Keratinocyte (primary cell): ENCODE measurements at regions not wholly inside any gene's neighbourhood (a gene's known extent, or its start where the extent isn't known, plus 50 kb on each side); places are given as distances from the start of the nearest gene placed in this dataset.

Experiments
- DNase-seq: peaks from one replicate; pipeline ENCODE4 v3.0.0-alpha.2; 2011; ENCODE audit warnings: low read depth, missing footprints, low spot score
- FAIRE-seq: peaks from 2 replicates; lab custom pipeline; 2011; peaks lifted over from hg19 to GRCh38; lab: Jason Lieb, UNC
- H2AFZ ChIP-seq: 2 replicates; pipeline ENCODE4 v1.6.0; 2012; ENCODE audit warnings: low read length, control low read depth, inconsistent platforms; ENCODE audit not compliant: control insufficient read depth
- H3K27ac ChIP-seq: 2 replicates; pipeline ENCODE4 v1.5.1; 2011; ENCODE audit warnings: low read length; ENCODE audit not compliant: control insufficient read depth, insufficient read depth
- H3K27me3 ChIP-seq: 3 replicates; pipeline ENCODE4 v1.6.0; 2011; ENCODE audit warnings: low read length; ENCODE audit not compliant: control insufficient read depth, insufficient read depth; ENCODE audit errors: extremely low read depth
- H3K36me3 ChIP-seq, 2 experiments: 2 replicates in 1 of 2; 3 replicates in 1 of 2; pipeline ENCODE4 v1.5.1; 2011; ENCODE audit warnings: low read length in 2 of 2, mild to moderate bottlenecking in 1 of 2; ENCODE audit not compliant: control insufficient read depth in 2 of 2, insufficient read depth in 2 of 2; ENCODE audit errors: extremely low read depth in 1 of 2
- H3K4me1 ChIP-seq: 3 replicates; pipeline ENCODE4 v1.5.1; 2011; ENCODE audit warnings: low read length; ENCODE audit not compliant: control insufficient read depth, insufficient read depth; ENCODE audit errors: extremely low read depth
- H3K4me2 ChIP-seq: 3 replicates; pipeline ENCODE4 v1.6.0; 2011; ENCODE audit warnings: low read depth, low read length; ENCODE audit not compliant: control insufficient read depth, insufficient read depth; ENCODE audit errors: extremely low read depth
- H3K4me3 ChIP-seq, 3 experiments: fragments of 200-600 bp in 1 of 3; sonication (generic) in 1 of 3; 2 replicates in 2 of 3; 3 replicates in 1 of 3; pipeline ENCODE4 v1.5.1; 2011 to 2016; ENCODE audit warnings: low read length in 3 of 3, mild to moderate bottlenecking in 3 of 3, control low read depth in 2 of 3, inconsistent platforms in 1 of 3, low read depth in 1 of 3, mixed read lengths in 1 of 3, mixed run types in 1 of 3, moderate library complexity in 1 of 3; ENCODE audit not compliant: control insufficient read depth in 2 of 3, insufficient read depth in 2 of 3; ENCODE audit errors: extremely low read depth in 1 of 3
- H3K79me2 ChIP-seq: 2 replicates; pipeline ENCODE4 v1.6.0; 2012; ENCODE audit warnings: low read length; ENCODE audit not compliant: control insufficient read depth, insufficient read depth
- H3K9ac ChIP-seq: 3 replicates; pipeline ENCODE4 v1.6.0; 2011; ENCODE audit warnings: low read length; ENCODE audit not compliant: control insufficient read depth, insufficient read depth; ENCODE audit errors: extremely low read depth
- H3K9me1 ChIP-seq: 3 replicates; pipeline ENCODE4 v1.6.0; 2011; ENCODE audit warnings: low read length; ENCODE audit not compliant: control insufficient read depth, insufficient read depth; ENCODE audit errors: extremely low read depth
- H3K9me3 ChIP-seq: 2 replicates; pipeline ENCODE4 v1.5.1; 2012; ENCODE audit warnings: low read depth, low read length; ENCODE audit not compliant: control insufficient read depth
- H4K20me1 ChIP-seq: 3 replicates; pipeline ENCODE4 v1.6.0; 2011; ENCODE audit warnings: low read length; ENCODE audit not compliant: control insufficient read depth, insufficient read depth; ENCODE audit errors: extremely low read depth
- EZH2 ChIP-seq: IDR thresholded peaks from one replicate; pipeline ENCODE4 v1.6.1; 2012; ENCODE audit warnings: inconsistent platforms, mild to moderate bottlenecking, low read length, moderate library complexity
- dilution Hi-C: fragments of 300-500 bp; cut with MboI; formaldehyde crosslinking; loops from one replicate; pipeline ENCODE4 v1.7.0; 2020; ENCODE audit warnings: low sequenced_read_pairs; ENCODE audit not compliant: extremely low pct_ligation_motif_present
- TF ChIP-seq, protein P1 (sequence below), 3 experiments: IDR thresholded peaks in 1 of 3; conservative IDR thresholded peaks in 1 of 3; optimal IDR thresholded peaks in 1 of 3; 2 replicates in 2 of 3; 3 replicates in 1 of 3; pipeline versions ENCODE3 to v1.5.1; 2011; ENCODE audit warnings: low read length in 3 of 3, mild to moderate bottlenecking in 3 of 3, moderate library complexity in 2 of 3, control low read depth in 1 of 3, inconsistent platforms in 1 of 3; ENCODE audit not compliant: insufficient read depth in 2 of 3; ENCODE audit errors: extremely low read depth in 1 of 3

DNA sequence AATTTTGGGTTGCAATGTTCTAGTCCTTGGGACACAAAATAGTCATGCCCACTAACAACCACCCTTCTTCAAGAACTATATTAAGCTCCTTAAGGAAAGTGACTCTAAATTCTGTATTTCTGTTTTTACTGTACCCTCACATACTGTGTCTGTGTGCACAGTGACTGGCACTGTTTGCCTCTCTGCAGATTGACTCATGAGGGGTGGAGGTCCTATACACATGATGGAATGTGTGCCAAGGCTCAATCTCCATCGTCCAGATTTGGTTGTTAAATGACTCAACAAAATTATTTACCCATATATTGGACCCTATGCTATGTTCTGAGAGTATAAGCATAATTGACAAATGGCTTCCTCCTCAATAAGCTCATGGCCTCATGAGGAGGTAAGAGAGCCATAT, 126.6 kb upstream of the CWC22 start:
- Histone ChIP-seq H3K4me2 (no peak overlapping the region), H2AFZ (no peak overlapping the region), H3K4me3 (no peak overlapping the region), H3K9ac (no peak overlapping the region), H3K27ac (no peak overlapping the region), H3K27me3 (no peaks in the 10 kb centered on the region), H3K4me1 (peaks cover 4% of the 10 kb centered on the region), H3K36me3 (no peaks in the 10 kb centered on the region), H3K9me3 (no peaks in the 10 kb centered on the region), H4K20me1 (no peaks in the 10 kb centered on the region), H3K9me1 (no peaks in the 10 kb centered on the region), H3K79me2 (no peaks in the 10 kb centered on the region)
- FAIRE-seq, result no peak
- no peak for DNase-seq
- no peak for TF ChIP-seq EZH2
- TF ChIP-seq, protein P1, sequence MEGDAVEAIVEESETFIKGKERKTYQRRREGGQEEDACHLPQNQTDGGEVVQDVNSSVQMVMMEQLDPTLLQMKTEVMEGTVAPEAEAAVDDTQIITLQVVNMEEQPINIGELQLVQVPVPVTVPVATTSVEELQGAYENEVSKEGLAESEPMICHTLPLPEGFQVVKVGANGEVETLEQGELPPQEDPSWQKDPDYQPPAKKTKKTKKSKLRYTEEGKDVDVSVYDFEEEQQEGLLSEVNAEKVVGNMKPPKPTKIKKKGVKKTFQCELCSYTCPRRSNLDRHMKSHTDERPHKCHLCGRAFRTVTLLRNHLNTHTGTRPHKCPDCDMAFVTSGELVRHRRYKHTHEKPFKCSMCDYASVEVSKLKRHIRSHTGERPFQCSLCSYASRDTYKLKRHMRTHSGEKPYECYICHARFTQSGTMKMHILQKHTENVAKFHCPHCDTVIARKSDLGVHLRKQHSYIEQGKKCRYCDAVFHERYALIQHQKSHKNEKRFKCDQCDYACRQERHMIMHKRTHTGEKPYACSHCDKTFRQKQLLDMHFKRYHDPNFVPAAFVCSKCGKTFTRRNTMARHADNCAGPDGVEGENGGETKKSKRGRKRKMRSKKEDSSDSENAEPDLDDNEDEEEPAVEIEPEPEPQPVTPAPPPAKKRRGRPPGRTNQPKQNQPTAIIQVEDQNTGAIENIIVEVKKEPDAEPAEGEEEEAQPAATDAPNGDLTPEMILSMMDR (optimal IDR thresholded peaks at IDR 0.05 in 1 of 3, IDR thresholded peaks at IDR 0.05 in 1 of 3, conservative IDR thresholded peaks at IDR 0.05 in 1 of 3; ENCODE audit: extremely low read depth in 1 of 3, insufficient read depth in 2 of 3, low read length in 3 of 3), result no peak
- dilution Hi-C loops, result no loop called here

DNA sequence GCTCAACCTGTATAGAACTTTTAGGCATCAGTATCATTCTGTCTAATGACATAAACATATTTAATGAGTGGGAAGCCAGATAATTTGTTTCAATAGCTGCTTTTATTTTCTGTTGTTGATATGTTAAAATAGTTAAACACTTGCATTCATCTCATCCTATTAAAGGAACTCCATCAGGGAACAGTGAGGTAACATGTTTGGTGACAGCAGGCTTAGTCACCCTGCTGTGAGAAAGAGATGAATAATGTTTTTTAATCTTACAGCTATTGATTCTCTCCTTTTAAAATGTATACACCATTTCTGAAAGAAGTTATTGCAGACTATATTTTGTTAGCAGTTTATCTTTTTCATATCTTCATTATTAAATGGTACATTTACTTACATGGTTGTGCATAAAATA, 123.3 kb upstream of the CWC22 start:
- Histone ChIP-seq H3K79me2 (no peaks in the 10 kb centered on the region), H3K4me3 (no peak overlapping the region), H3K9me3 (no peaks in the 10 kb centered on the region), H3K27me3 (no peaks in the 10 kb centered on the region), H3K4me1 (peaks cover 7% of the 10 kb centered on the region), H4K20me1 (no peaks in the 10 kb centered on the region), H2AFZ (no peak overlapping the region), H3K36me3 (no peaks in the 10 kb centered on the region), H3K9ac (no peak overlapping the region), H3K9me1 (no peaks in the 10 kb centered on the region), H3K4me2 (no peak overlapping the region), H3K27ac (no peak overlapping the region)
- DNase-seq (no peak), FAIRE-seq (peak; percentile 23)
- dilution Hi-C loops, result no loop called here
- TF ChIP-seq EZH2, result no peak
- TF ChIP-seq, protein P1 (optimal IDR thresholded peaks at IDR 0.05 in 1 of 3, IDR thresholded peaks at IDR 0.05 in 1 of 3, conservative IDR thresholded peaks at IDR 0.05 in 1 of 3; ENCODE audit: extremely low read depth in 1 of 3, insufficient read depth in 2 of 3, low read length in 3 of 3), result no peak
